KG1 (cell line): ENCODE measurements at regions not wholly inside any gene's neighbourhood (a gene's known extent, or its start where the extent isn't known, plus 50 kb on each side); places are given as distances from the start of the nearest gene placed in this dataset.
"Not testable (repeated sequence)": the region's sequence is repeated elsewhere in the genome, so short reads cannot be mapped to it uniquely, and the experiment has no call there.

Source experiments
- DNase-seq: peaks from one replicate; lab custom pipeline; 2025; lab: John Stamatoyannopoulos, UW

GRCh38 chr2:190742431-190742830, 93.5 kb downstream of the NAB1 start:
- DNase-seq: no peak

GRCh38 chr2:190744041-190744440, 95.2 kb downstream of the NAB1 start:
- no peak for DNase-seq

- DNase-seq: no peak
Observed at GRCh38 chr2:190746971-190747761, 98.3 kb downstream of the NAB1 start.

GRCh38 chr2:190748966-190749365, 100.1 kb downstream of the NAB1 start:
- no peak for DNase-seq

- no peak for DNase-seq
Observed at GRCh38 chr2:190755772-190756415, 107.0 kb downstream of the NAB1 start.

- no peak for DNase-seq
Observed at GRCh38 chr2:190759749-190760213, 110.9 kb downstream of the NAB1 start.

GRCh38 chr2:190760353-190761150, 111.7 kb downstream of the NAB1 start:
- DNase-seq: not testable (repeated sequence)

GRCh38 chr2:190761216-190761615, 112.3 kb downstream of the NAB1 start:
- not testable (repeated sequence) for DNase-seq

GRCh38 chr2:190762566-190762965, 113.7 kb downstream of the NAB1 start:
- DNase-seq: no peak

GRCh38 chr2:190763100-190763499, 114.2 kb downstream of the NAB1 start:
- DNase-seq: no peak

- no peak for DNase-seq
Observed at GRCh38 chr2:190763901-190764514, 115.1 kb downstream of the NAB1 start.

- DNase-seq: no peak
Observed at GRCh38 chr2:190765386-190766173, 115.0 kb upstream of the GLS start.

- no peak for DNase-seq
Observed at GRCh38 chr2:190766174-190766572, 114.4 kb upstream of the GLS start.

- no peak for DNase-seq
Observed at GRCh38 chr2:190766595-190766994, 114.0 kb upstream of the GLS start.

- DNase-seq: no peak
Observed at GRCh38 chr2:190767821-190768220, 112.8 kb upstream of the GLS start.

GRCh38 chr2:190769258-190769657, 111.4 kb upstream of the GLS start:
- no peak for DNase-seq

- no peak for DNase-seq
Observed at GRCh38 chr2:190771726-190772125, 108.9 kb upstream of the GLS start.

GRCh38 chr2:190780594-190780993, 100.0 kb upstream of the GLS start:
- no peak for DNase-seq

- DNase-seq: peak; percentile 28
Observed at GRCh38 chr2:190781604-190782198, 98.9 kb upstream of the GLS start.

- DNase-seq: no peak
Observed at GRCh38 chr2:190782264-190782663, 98.4 kb upstream of the GLS start.
